HG02938 (cell line): ENCODE measurements at regions not wholly inside any gene's neighbourhood (a gene's known extent, or its start where the extent isn't known, plus 50 kb on each side); places are given as distances from the start of the nearest gene placed in this dataset.
"Not testable (repeated sequence)": the region's sequence is repeated elsewhere in the genome, so short reads cannot be mapped to it uniquely, and the experiment has no call there.

Experiments
- ATAC-seq: cut with Tn5 transposase; IDR thresholded peaks from one replicate; pipeline ENCODE4 v1.9.1; 2021; ENCODE audit warnings: mild to moderate bottlenecking, moderate library complexity; ENCODE audit not compliant: unreplicated experiment

DNA sequence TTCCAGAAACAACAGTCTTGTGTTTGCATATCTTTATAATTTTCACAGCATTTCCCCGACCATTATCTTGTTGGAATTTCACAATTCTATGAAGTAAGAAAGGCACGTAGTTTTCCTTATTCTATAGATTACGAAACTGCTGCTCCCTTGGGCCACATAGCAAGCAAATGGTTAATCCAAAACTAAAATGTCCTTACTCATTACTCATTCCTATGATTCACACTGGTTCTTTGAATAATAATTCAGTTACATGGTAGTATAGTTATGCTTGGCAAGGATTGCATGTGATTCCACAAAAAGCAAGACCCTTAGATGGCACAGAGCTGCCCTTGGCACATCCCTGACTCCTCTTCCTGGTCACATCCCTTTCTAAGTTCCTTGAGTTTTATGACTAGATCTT, 51.2 kb downstream of the OR13H1 start:
- no peak for ATAC-seq

- ATAC-seq, result no peak
Measured at GRCh38 chrX:131607792-131608369, 64.0 kb downstream of the OR13H1 start.

GRCh38 chrX:131609480-131609879, 65.6 kb downstream of the OR13H1 start:
- ATAC-seq, result no peak

DNA sequence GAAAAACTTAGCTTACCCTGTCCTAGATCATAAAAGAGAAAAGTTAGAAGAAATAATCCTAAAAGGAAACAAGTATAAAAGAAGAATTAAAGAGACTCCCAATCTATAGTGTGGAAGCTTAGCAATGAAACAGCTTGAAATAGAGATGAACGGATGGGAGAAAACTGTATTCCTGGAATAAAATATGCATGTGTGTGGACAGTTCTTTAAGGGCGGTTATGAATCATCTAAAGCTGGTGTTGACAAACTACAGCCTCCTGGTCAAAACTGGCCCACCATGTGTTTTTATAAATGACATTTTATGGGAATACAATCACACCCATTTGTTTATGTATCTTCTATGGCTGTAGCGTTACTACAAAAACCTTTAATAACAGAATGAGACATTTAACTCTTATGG, 69.4 kb downstream of the OR13H1 start:
- ATAC-seq, result no peak

- no peak for ATAC-seq
Measured at GRCh38 chrX:131614241-131614640, 70.4 kb downstream of the OR13H1 start.

GRCh38 chrX:131617182-131617581, 73.3 kb downstream of the OR13H1 start:
- no peak for ATAC-seq

DNA sequence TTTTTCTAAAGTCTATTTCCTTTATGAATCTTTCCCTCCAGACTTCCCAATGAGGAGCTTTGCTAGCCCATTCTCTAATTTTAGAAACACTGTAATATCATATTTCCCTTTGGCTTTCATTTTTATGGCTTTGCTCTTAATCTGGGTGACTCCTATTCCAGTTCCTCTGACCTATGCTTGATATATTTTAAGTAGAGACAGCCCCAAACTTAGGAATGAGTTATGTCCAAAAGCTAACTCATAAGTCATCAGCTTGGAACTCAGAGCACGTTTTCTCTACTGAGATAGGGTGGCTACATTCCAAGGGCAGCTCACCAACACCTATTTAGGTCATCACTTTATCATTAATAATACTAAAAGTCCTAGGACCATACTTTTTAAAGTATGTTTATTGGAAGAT, 77.8 kb downstream of the OR13H1 start:
- ATAC-seq, result no peak

GRCh38 chrX:131626681-131627296, 82.9 kb downstream of the OR13H1 start:
- ATAC-seq, result no peak

DNA sequence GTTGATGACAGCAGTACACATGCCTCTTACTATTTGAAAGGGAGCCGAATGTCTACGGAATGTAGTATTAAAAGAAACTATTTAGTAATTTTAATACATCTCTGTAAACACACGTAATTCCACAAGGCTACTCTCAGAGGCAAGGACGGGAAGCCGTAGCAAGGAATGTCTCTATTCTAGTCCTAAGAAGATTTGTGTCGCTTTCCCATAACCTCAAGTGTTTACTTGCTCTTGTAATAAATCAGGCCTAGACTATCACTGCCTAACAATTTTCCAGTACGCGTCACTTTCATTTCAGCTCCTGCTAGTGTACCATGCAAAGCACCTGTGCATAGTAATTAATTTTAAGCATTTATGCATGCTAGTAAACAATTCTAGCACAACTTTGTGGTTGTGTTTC, 86.7 kb downstream of the OR13H1 start:
- ATAC-seq, result no peak

- ATAC-seq, result peak; percentile 82
Measured at GRCh38 chrX:131633285-131633917, 89.5 kb downstream of the OR13H1 start.

DNA sequence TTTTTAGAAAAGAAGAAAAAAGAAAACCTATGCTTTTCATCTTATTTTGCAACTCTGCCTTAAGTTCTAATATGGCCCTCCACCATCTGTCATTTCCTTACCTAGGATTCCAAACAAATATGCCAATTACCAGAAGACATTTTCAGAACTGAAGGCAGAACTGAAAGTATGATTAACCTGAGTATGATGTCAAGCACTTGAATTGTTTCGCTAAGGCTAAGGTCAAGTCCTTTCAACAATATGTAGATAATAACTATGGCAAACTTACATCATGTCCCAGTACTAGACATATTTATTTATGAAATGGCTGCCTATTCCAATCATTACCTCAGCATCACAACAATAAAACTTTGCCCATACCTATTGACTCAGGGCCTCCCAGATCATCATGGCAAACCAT, 91.0 kb downstream of the OR13H1 start:
- no peak for ATAC-seq

GRCh38 chrX:131646106-131646505, 102.2 kb downstream of the OR13H1 start:
- no peak for ATAC-seq

- no peak for ATAC-seq
Measured at GRCh38 chrX:131649741-131650140, 105.9 kb downstream of the OR13H1 start.

- ATAC-seq, result no peak
Measured at GRCh38 chrX:131650637-131651410, 107.0 kb downstream of the OR13H1 start.

- ATAC-seq, result not testable (repeated sequence)
Measured at GRCh38 chrX:131663726-131664125, 119.9 kb downstream of the OR13H1 start.

DNA sequence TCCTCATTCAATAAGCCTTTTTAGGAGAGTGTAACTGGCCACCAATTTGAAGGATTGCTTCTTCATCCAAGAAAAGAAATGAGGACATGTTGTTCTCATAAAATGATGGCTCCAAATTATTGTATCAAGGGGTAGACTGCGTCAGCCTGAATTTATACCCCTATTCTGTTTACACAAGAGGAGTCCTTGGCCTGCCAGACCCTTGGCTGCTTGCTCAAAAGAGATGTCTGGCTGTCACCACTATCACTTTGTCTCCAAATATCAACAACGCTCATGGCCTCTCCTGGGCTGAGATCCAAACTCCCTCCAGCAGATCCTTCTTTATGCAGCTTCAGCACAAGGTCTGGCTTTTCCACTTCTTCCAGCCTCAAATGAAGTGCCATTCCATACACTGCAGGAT, 127.9 kb downstream of the OR13H1 start:
- no peak for ATAC-seq

DNA sequence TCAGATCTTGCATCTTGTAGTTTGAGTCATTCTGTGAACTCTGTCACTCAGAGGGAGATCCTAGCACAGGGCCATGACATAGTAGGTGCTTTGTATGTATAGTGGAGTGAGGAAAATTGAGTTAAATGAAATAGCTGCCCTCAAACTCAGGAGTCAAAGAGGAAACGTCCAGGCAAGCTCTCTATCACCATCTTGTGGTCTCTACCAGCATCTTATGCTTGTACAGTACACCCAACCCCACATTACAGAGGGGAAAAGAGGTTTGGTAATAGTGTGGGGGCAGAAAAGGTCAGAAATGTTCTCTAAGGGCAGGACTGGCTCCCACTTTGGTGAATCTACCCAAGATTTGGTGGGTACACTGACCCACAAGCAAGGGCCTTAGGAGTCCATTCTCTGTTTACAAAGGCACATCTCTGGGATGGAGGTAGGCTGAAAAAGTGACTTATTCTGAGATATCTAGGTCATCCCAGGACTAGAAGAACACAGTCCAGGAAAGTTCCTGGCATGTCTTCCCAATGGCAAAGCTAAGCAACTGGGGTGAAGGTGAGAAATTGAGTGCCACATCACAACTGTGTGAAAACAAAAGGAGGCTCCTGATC, 131.8 kb downstream of the OR13H1 start:
- ATAC-seq, result no peak

DNA sequence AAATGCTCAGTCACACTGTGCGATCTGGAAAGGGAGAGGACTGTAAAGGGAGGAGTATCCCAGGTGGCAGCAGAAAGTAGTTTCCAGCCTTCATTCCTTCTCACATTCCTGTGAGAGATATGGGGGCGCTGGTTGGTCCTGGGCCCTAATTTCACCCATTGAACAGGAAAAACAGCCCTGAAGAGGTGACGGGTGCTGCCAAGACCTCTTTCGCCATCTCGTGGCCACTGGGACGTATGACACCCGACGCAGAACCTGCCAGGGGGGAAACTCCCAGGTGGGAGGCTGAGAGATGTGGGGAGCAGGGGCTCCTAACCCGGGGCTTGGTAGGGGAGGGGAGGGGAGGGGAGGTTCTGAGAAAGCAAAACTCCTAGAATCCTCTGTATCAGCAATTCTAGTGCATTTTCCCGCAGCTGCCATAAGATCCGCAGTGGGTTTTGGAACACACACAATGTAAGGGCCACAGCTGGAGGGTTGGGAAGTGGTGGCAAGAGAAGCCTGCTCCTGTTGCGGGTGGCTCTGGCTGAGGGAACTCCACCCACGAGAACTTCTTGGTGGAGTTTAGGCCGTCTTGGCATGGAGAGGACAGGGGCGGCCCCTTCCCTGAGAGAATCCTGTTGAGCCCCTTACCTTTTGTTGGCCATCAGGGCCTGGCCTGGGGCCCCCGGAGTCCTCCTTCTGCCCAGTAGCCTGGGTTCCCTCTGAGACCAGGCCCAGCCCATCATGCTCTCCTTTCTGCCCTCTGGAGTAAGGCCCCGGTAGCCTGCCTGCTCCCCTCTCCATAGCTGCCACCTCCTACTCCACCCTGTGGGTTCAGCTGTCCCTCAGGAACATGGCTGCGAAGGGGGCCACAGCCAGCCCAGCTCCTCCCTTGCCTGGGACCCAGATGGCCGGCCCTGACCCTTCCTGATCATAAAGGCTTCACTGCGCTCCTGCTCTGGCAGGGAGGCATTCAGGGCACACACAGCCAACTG, 134.1 kb downstream of the OR13H1 start:
- ATAC-seq, result peak; percentile 65

- not testable (repeated sequence) for ATAC-seq
Measured at GRCh38 chrX:131682735-131683134, 138.9 kb downstream of the OR13H1 start.

- ATAC-seq, result no peak
Measured at GRCh38 chrX:131693359-131693758, 149.5 kb downstream of the OR13H1 start.
